Hematopoietic multipotent progenitor cell treated with erythropoietin and hydrocortisone succinate and interleukin-3 and kit ligand, for 17 days (in vitro differentiated cells): ENCODE measurements at regions not wholly inside any gene's neighbourhood (a gene's known extent, or its start where the extent isn't known, plus 50 kb on each side); places are given as distances from the start of the nearest gene placed in this dataset.

ENCODE experiments used
- DNase-seq: peaks from one replicate; pipeline ENCODE4 v3.0.0-alpha.2; 2015; ENCODE audit warnings: low spot score

DNA sequence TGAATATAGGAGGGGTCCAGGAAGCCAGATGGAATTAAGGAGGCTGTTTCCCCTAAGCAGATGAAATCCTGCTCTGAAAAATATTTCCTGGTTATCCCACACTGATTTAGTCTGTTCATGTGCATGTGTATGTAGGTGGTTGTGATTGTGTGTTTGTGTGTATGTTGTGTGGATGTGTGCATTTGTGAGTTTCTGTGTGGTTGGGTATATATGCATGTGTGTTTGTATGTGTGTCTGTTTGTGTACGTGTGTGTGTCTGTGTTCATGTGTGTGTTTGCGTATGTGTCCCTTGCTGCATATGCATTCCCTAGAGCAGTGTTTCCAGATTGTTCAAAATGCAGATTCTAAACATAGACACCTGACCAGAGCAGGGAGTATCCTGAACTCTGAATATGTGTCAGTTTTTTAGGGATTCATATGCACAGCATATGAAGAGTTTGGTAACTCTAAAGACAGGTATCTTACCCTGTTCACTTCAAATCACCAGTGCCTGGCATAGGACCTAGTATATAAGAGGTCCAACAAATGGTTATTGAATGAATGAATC lies 239.8 kb downstream of the MAFB start:
- DNase-seq: no peak

DNA sequence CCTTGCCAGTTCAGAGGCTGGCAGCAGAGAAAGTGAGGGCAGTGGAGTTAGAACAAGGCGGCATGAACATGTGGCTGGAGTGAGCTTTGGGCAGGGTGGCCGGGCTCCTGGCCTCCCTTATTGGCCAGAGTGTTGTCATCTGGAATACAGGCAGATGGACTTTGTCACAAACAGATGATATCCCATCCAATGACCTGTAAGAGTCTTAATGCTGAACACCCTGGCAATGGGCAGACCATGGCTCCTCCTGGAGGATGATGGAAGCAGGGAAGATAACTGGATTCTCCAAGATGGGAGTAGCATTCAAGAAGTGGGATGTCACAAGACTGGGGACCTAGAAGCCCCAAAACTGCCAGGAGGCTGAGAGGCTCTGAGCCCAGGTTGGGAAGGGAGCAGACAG lies 242.1 kb downstream of the MAFB start:
- DNase-seq: no peak

DNA sequence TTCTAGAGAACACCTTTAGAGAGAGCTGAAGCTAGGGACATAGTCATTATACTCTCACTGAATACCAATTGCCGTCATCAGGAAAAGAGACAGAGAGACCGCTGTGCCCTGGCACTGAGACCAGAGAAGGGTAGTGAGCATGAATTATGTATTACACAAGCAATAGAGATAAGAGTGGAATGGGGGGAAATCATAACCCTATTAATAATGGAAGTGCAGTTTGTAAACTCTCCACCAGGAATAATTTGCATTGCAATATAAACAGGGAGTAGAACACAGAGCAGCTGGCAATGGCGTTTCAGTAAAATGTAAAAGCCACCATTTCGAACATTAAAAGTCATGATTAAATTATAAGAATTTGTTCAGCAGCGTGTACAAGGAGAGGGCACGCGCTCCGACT lies 244.5 kb downstream of the MAFB start:
- DNase-seq: no peak

DNA sequence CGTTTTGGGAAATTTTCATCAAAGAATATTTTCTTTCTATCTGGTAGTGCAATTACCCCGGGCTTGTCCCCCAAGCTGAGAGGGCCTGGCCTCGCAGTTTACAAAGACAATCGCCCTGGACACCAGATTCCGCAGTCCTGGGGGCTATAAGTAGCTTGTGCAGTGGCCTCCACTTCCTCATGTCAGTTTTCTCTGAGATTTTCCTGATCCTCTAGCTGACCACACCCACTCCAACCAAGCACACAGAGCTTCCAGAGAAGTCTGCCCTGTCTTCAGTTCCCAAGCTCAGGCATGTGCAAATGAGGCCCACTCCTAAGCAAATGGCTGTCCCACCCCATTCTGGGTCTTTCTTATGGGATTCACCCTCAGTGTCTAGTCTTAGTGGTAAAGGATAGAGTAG lies 245.3 kb downstream of the MAFB start:
- no peak for DNase-seq

DNA sequence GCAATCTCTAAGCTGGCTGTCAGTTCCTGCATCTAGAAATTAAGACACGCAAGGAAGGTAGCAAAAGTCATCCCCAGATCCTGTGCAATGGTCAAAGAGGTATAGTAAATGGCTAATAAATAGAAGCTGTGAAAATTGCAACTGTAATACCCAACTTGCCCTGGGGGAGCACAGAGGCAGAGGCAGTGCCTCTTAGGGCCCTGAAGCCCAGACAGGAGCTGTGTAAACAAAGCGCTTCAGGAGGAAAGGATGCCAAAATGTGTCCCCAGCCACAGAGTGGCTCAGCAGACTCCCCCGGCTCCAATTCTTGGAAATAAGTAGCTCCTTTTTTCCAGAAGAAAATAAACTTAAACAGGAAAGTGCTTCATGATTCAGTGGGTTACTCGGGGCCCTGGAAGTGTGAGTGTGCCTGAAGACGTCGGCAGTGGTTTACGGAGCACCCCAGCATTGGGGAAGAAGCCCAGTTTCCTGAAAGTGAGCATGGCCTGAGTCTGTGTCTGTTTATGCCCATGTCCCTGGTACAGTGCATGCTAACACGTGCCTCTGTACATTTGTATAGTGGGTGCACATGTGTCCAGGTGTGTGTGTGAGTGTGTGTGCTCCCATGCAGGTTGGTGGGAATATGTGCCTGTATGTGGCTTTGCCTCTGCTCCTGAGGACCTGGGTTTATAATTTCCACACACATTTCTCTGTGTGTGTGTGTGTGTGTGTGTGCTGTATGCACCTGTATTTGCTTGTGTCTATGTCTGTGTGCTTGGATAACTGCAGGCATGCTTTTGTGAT lies 246.7 kb downstream of the MAFB start:
- DNase-seq: no peak

DNA sequence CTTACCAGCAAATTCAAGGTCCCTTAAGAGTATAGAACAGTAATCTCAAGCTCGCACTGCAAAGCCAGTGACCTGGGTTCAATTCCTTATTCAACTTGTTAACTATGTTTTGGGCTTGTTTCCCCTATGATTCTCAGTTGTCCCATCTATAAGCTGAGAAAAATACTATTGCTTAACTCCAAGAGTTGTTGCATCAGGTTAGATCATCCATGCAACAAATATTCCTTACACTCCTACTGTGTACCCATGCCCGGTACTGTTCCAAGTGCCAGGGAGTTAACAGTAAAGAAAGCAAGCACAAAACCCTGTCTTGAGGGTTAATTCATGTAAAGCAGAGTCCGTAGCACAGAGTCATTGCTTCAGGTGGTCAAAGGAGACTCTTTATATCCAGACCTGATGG lies 247.3 kb downstream of the MAFB start:
- DNase-seq: no peak

DNA sequence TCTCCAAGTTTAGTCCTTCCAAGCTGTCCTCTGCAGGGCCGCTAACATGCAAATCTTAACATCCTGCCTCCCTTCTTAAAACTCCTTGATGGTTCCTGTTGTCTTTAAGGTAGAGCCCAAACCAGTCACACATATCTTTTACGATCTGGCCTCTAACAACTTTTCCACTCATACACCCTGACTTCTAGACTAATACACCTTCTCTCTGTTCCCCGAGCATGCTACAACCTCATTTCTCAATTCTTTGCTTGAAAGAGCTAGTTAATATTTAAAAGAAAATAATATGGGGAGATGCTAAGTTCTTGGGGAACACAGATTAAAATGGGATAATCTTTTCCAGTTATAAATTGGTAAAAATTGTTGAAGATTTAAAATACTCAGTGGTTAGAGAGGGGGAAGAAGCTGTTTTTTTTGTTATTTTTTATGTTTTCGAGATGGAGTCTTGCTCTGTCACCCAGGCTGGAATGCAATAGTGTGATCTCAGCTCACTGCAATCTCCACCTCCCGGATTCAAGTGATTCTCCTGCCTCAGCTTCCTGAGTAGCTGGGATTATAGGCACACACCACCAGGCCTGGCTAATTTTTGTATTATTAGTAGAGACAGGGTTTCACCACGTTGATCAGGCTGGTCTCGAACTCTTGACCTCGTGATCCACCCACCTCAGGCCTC lies 250.7 kb downstream of the MAFB start:
- no peak for DNase-seq

- no peak for DNase-seq
Observed at GRCh38 chr20:40436011-40436410, 253.0 kb downstream of the MAFB start.

GRCh38 chr20:40435146-40435895 lies 253.7 kb downstream of the MAFB start:
- no peak for DNase-seq

GRCh38 chr20:40434122-40434521 lies 254.9 kb downstream of the MAFB start:
- DNase-seq: no peak

- no peak for DNase-seq
Observed at GRCh38 chr20:40433341-40433861, 255.6 kb downstream of the MAFB start.

DNA sequence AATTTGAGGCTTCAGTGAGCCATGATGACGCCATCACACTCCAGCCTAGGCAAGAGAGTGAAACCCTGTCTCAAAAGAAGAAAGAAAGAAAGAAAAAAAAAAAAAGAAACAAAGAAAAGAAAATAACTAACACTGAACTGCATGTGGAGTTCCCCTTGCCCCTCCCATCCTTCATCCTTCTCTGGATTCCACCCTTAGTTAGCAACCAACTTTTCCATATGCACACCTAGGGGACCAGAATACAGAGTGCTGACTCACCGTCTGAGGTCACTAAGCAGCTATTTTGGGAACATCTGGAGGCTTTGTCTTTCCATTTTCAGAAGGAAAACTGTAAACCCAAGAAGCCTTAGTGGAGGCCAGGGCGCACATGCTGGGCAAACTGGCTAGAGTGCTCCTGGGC lies 257.4 kb downstream of the MAFB start:
- no peak for DNase-seq

DNA sequence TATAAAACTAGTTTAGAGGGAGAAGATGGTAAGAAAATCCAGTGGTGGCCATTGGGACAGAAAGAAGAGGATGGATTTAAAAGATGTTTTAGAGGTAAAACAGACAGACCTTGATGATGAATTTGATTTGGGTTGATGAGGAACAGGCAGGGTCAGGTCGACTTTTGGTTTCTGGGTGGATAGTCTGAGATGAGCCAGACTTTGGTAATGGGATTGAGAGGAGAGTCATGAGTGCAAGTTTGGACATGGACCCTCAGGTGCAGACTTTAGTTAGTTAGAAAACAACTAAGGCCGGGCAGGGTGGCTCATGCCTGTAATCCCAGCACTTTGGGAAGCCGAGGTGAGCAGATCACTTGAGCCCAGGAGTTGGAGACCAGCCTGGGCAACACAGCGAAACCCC lies 257.9 kb downstream of the MAFB start:
- DNase-seq: no peak

- no peak for DNase-seq
Observed at GRCh38 chr20:40427026-40427425, 262.0 kb downstream of the MAFB start.

- DNase-seq: no peak
Observed at GRCh38 chr20:40424695-40425094, 264.3 kb downstream of the MAFB start.

GRCh38 chr20:40422656-40423055 lies 266.4 kb downstream of the MAFB start:
- no peak for DNase-seq

GRCh38 chr20:40416274-40416673 lies 272.8 kb downstream of the MAFB start:
- DNase-seq: no peak

DNA sequence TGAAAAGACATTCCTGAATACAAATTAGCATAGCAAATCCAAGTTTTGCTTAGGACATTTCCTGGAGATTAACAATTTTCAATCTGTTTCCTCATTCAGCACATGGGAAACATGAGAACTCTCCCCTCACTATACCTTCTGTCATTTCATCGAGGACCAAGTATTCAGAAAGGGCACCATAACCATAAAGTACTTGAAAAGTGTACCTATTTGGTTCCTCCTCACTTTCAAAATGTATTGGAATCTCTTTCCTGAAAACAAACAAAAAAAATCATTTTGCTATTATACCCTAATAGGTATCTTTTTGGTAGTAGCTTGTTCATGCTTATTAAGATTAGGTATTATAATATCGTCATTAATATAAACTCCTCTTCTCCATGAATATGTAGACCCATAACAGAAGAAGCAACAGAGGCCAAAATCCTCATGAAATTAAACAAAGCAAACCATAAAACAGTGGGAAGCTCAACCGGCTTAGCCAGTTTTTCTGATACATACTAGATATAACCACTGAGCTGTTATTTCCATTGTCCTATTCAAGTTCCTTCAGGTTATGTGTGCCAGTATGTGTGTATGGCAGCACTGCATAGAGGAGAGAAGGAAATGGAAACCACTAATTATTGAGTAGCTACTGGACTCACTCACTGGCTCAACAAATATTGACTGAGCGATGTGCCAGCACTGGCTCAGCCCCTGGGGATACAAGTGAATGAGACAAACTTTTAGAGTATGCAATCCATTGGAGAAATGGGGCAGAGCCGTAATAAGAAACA lies 274.0 kb downstream of the MAFB start:
- DNase-seq: no peak

GRCh38 chr20:40410028-40410427 lies 279.0 kb downstream of the MAFB start:
- no peak for DNase-seq

GRCh38 chr20:40397467-40397866 lies 291.6 kb downstream of the MAFB start:
- DNase-seq: no peak

DNA sequence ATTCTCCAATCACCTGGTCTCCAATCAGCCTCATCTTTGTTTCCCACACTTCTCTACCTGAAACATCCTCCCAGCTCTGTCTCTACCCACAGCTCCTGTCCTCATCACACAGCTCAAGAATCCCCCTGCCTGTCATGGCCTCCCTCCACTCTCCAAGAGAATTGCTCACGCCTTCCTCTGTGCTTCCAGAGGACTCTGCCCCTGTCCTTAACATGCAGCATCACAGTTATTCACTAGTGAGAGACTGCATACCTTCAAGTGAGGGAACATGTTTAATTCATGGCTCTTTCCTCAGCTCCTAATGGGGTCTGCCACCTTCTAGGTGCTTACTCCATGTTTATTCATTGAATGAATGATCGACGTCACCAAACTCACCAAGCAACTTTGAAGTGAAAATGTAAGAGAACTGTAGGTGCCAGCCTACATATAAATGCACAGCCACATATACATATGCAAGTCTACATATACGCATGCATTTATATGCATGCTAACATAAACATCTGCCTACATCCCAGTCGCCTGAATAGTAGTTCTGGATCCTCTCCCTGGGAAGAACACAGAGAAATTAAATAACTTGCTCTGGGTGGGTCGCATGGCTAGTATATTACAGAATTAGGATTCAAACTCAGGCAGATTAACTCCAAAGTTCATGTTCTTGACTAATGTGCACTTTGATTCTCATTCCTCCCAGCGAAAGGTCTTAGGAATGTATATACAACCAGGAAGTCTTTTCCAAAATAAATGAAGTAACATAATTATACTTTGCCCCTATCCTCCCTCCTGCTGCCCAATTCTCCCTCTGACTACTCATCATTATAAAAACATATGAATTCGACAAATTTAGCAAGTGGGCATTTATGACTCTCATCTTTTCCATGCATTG lies 295.6 kb downstream of the MAFB start:
- DNase-seq: no peak
